ENCODE measurements at regions not wholly inside any gene's neighbourhood (a gene's known extent, or its start where the extent isn't known, plus 50 kb on each side); places are given as distances from the start of the nearest gene placed in this dataset.

DNA sequence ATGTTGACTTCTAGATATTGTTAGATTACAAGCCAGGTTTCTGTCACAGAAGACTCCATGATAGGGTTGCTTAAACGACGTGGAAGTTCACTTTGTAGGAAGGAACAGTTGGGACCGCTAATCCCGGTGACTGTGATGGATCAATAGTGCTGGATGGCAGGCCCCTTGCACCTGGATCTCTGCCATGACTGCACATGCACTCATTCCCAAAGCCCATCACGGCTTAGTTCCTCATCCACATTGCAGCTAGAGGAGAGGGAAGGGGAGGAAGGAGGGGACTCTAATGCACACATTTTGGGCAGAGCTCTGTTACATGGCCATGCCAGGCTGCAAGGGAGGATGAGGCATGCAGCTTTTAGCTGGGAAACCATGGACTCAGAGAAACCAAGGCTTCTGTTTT lies 773.7 kb upstream of the RAB6C start:
- in situ Hi-C loops (cut with HindIII; ENCODE audit: low pct_ligation_motif_present, low sequenced_read_pairs): no loop called here
- no peaks in the 10 kb centered on the region for H3K36me3 ChIP-seq (replicated peaks)
- no peak overlapping the region for H3K4me3 ChIP-seq (ENCODE audit: low read depth, low read length)
- DNase-seq: no peak
- TF ChIP-seq, protein P1, sequence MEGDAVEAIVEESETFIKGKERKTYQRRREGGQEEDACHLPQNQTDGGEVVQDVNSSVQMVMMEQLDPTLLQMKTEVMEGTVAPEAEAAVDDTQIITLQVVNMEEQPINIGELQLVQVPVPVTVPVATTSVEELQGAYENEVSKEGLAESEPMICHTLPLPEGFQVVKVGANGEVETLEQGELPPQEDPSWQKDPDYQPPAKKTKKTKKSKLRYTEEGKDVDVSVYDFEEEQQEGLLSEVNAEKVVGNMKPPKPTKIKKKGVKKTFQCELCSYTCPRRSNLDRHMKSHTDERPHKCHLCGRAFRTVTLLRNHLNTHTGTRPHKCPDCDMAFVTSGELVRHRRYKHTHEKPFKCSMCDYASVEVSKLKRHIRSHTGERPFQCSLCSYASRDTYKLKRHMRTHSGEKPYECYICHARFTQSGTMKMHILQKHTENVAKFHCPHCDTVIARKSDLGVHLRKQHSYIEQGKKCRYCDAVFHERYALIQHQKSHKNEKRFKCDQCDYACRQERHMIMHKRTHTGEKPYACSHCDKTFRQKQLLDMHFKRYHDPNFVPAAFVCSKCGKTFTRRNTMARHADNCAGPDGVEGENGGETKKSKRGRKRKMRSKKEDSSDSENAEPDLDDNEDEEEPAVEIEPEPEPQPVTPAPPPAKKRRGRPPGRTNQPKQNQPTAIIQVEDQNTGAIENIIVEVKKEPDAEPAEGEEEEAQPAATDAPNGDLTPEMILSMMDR (IDR thresholded peaks at IDR 0.05; ENCODE audit: low read depth, low read length, missing control alignments): no peak
- H3K27ac ChIP-seq: no peak overlapping the region
- H3K27me3 ChIP-seq (replicated peaks): no peaks in the 10 kb centered on the region

DNA sequence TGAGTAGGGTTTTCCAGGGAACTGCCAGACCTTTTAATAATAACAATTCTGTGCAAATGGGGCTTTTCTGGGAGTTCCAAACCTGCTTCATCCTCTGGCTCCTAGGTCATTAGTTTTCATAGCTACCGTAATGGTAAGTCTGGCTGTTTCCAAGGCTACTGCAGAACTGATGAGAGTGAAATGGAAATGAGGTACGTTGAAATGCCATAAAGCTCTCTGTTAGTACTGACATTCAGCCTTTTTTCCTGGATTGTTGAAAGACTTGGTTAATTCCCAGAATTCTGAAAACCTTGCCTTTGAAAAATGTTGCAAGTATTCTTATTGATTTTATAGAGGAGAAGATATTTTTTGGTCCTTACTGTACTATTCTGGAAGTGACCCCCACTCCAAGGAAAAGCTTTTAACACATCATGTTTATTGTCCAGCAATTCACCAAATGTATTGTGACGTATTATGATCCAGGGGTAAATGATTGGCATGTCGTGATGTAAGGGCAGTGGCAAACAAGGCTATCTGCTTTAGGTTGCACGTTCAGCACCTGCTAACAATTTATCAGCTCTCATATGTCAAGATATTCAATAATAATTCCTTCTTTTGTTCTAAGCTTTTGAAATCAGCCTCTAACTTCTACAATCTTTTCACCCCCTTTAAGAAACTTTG lies 767.0 kb upstream of the RAB6C start:
- DNase-seq: no peak
- no peaks in the 10 kb centered on the region for H3K36me3 ChIP-seq (replicated peaks)
- no peaks in the 10 kb centered on the region for H3K27me3 ChIP-seq (replicated peaks)
- in situ Hi-C loops (cut with HindIII; ENCODE audit: low pct_ligation_motif_present, low sequenced_read_pairs): no loop called here
- TF ChIP-seq, protein P1 (IDR thresholded peaks at IDR 0.05; ENCODE audit: low read depth, low read length, missing control alignments): no peak
- H3K4me3 ChIP-seq (ENCODE audit: low read depth, low read length): no peak overlapping the region
- no peak overlapping the region for H3K27ac ChIP-seq

DNA sequence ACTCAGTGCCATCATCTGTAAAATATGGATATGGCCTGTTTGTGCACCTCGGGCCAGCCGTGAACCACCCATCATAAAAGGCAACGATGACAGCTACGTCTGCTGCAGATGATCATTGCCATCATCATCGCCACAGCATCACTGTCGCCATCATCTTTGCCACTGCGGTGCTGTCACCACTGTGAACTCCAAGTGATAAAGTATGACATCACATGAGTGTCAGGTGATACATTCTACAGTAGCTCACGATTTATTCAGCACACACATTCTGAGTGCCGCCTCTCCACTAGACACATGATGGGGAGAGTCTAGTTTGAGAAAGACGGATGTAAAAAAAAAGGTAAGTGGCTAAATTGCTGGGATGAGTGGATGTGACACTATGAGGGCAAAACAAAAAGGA lies 755.4 kb upstream of the RAB6C start:
- Histone ChIP-seq H3K27ac (no peak overlapping the region), H3K36me3 (replicated peaks) (no peaks in the 10 kb centered on the region), H3K4me3 (ENCODE audit: low read depth, low read length) (no peak overlapping the region), H3K27me3 (replicated peaks) (no peaks in the 10 kb centered on the region)
- no peak for DNase-seq
- in situ Hi-C loops (cut with HindIII; ENCODE audit: low pct_ligation_motif_present, low sequenced_read_pairs): no loop called here
- TF ChIP-seq, protein P1 (IDR thresholded peaks at IDR 0.05; ENCODE audit: low read depth, low read length, missing control alignments): no peak

DNA sequence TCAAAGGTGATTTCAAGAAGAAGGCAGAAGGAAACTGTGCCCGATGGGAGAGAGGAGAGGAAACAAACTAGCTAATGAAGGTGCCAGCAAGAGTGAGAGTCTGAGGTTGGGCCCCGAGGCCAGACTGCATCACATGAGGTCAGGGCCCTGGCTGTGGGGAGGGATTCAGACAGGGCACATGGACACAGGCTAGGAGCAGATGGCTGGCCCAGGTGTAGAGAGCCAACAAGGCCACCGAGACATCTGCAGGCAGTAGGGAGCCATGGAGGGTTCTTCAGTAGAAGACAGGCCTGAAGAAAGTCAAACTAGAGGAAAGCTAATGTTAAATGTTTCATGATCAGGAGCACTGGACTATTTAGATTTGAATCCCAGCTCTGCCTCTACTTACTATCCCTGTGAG lies 755.0 kb upstream of the RAB6C start:
- TF ChIP-seq, protein P1 (IDR thresholded peaks at IDR 0.05; ENCODE audit: low read depth, low read length, missing control alignments): no peak
- no peaks in the 10 kb centered on the region for H3K36me3 ChIP-seq (replicated peaks)
- no peaks in the 10 kb centered on the region for H3K27me3 ChIP-seq (replicated peaks)
- no peak overlapping the region for H3K27ac ChIP-seq
- in situ Hi-C loops (cut with HindIII; ENCODE audit: low pct_ligation_motif_present, low sequenced_read_pairs): no loop called here
- no peak for DNase-seq
- H3K4me3 ChIP-seq (ENCODE audit: low read depth, low read length): no peak overlapping the region

DNA sequence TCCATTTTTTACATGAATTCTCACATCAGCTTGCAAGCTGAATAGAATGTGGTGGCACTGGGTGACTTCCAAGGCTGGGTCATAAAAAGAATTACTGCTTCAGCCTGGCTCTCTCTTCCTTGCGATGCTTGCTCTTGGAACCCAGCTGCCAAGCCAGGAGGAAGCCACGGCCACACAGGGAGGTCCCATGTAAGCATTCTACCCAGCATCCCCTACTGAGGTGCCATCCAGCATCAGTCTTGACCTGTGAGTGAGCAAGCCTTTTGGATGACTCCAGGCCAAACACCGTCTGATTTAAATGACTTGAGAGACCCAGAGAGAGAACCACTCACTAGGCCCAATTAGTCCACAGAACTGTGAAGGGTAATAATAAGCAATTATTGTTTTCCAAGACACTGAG lies 750.3 kb upstream of the RAB6C start:
- Histone ChIP-seq H3K36me3 (replicated peaks) (no peaks in the 10 kb centered on the region), H3K27ac (no peak overlapping the region), H3K27me3 (replicated peaks) (no peaks in the 10 kb centered on the region), H3K4me3 (ENCODE audit: low read depth, low read length) (no peak overlapping the region)
- in situ Hi-C loops (cut with HindIII; ENCODE audit: low pct_ligation_motif_present, low sequenced_read_pairs): no loop called here
- TF ChIP-seq, protein P1 (IDR thresholded peaks at IDR 0.05; ENCODE audit: low read depth, low read length, missing control alignments): no peak
- no peak for DNase-seq

DNA sequence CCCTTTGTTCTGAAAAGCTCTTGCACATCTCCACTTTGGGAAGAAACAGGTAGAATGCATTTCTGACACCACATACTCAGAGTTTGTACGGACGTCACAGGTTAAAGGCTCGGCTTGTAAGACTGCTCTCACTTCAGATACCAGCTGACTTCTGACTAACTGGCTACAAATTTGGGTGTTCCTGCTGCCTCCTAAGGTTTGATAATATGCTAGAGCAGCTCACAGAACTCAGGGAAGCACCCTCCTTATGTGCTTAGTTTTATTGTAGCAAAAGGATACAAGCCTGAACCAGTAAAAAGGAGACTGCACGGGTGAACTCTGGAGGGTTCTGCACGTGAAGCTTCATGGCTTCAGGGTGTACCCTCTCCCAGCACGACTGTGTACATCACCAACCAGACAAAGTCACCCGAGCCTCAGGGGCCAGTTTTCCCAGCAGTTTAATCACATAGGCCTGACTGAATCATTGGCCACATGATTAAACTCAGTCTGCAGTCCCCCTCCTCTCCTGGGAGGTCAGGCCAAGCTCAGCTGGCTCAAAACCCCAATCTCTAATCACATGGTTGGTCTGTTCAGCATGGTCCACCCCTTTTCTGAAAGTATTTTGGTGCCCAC lies 749.5 kb upstream of the RAB6C start:
- H3K4me3 ChIP-seq (ENCODE audit: low read depth, low read length): no peak overlapping the region
- TF ChIP-seq, protein P1 (IDR thresholded peaks at IDR 0.05; ENCODE audit: low read depth, low read length, missing control alignments): no peak
- H3K27ac ChIP-seq: no peak overlapping the region
- in situ Hi-C loops (cut with HindIII; ENCODE audit: low pct_ligation_motif_present, low sequenced_read_pairs): no loop called here
- no peak for DNase-seq
- no peaks in the 10 kb centered on the region for H3K36me3 ChIP-seq (replicated peaks)
- H3K27me3 ChIP-seq (replicated peaks): no peaks in the 10 kb centered on the region

Measured in brain microvascular endothelial cell (primary cell).